Right lobe of liver (tissue), 6 donors: ENCODE measurements at regions not wholly inside any gene's neighbourhood (a gene's known extent, or its start where the extent isn't known, plus 50 kb on each side); places are given as distances from the start of the nearest gene placed in this dataset.

Experiments used
- ATAC-seq, 4 donors: fragments of 200-7000 bp; cut with Tn5 transposase; one replicate each; pipeline ENCODE4 v1.9.1; 2020; ENCODE audit warnings: mild to moderate bottlenecking in 4 of 4, moderate library complexity in 4 of 4
- DNase-seq, 3 donors: peaks; one replicate each; pipeline ENCODE4 v3.0.0-alpha.2; 2020
- H3K27ac ChIP-seq, 3 donors: fragments of 200-600 bp; one replicate each; pipeline ENCODE4 v1.8.0; 2022
- H3K27me3 ChIP-seq, 2 donors: fragments of 200-600 bp; one replicate each; pipeline ENCODE4 v1.8.0; 2022
- H3K36me3 ChIP-seq, 4 donors: fragments of 200-600 bp; sonication (generic) in 1 of 4; one replicate each; pipeline versions ENCODE4 v1.5.1 to v1.8.0; 2017 to 2022; ENCODE audit warnings: control low read depth in 1 of 4
- H3K4me1 ChIP-seq, 4 donors: fragments of 200-600 bp; sonication (generic) in 1 of 4; one replicate each; pipeline versions ENCODE4 v1.5.1 to v1.8.0; 2017 to 2022; ENCODE audit warnings: control low read depth in 1 of 4
- H3K4me3 ChIP-seq, 3 donors: fragments of 200-600 bp; one replicate each; pipeline ENCODE4 v1.8.0; 2022
- H3K9me3 ChIP-seq, 4 donors: fragments of 200-600 bp; sonication (generic) in 1 of 4; one replicate each; pipeline versions ENCODE4 v1.5.1 to v1.8.0; 2017 to 2022; ENCODE audit warnings: control low read depth in 1 of 4
- POLR2A ChIP-seq: fragments of 450-650 bp; IDR thresholded peaks from one replicate; pipeline ENCODE4 v1.6.1; 2017; ENCODE audit warnings: antibody characterized with exemption, mild to moderate bottlenecking
- WGBS: methylation state at CpG from one replicate; pipeline ENCODE4 v1.1.6; 2018; ENCODE audit warnings: low coverage, low lambda C conversion rate; ENCODE audit not compliant: insufficient coverage; ENCODE audit errors: missing lambda C conversion rate; 5-methylcytosine and 5-hydroxymethylcytosine counted together
- intact Hi-C, 2 donors: fragments of 100-400 bp; cut with DNase I; formaldehyde crosslinking; loops; one replicate each; pipeline versions ENCODE4 v1.11.2 to v1.14.1; 2022
- TF ChIP-seq, protein P1 (sequence below), 4 donors: fragments of 200-600 bp in 3 of 4; fragments of 450-650 bp in 1 of 4; IDR thresholded peaks; one replicate each; pipeline versions ENCODE4 v1.5.1 to v1.8.0; 2016 to 2022; ENCODE audit warnings: antibody characterized with exemption in 4 of 4, mild to moderate bottlenecking in 2 of 4
- donor health status: DM: no; HTN: yes; CAD: no.
- donor health status: DM: no; HTN: no; CAD: no.
- donor health status: DM: no; HTN: no; CAD: no.
- donor health status: DM: no; HTN: yes; CAD: no.
- donor health status: DM: no; HTN: yes; CAD: no.

DNA sequence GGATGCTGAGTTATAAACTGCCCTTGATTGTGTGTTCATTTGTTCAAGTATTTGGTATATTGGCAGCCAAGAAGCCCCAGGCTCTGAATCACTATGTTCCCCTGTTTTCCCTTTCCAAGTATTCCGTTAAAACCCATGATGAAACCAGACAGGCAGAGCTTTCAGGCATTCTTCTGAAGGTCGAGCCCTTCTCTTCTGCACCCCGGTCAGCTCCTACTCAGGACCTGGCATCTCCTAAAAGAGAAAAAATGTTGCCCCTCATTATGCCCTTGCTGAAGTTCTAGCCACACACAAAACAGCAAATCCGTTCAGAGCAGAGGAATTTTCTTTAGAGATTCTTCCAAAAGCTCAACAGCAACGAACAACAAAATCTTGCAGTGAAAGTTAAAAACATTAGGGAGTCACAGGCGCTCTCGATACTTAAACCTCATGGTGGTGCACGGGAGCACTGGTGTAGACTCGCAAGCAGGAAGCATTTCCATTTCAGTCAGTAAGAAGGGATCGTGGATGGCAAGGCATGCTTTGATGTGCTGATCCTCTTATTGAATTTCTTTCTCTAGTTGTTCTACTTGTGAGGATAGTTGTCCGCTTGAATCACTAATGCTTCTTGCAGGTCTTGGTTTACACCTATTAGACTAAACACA lies 264.9 kb downstream of the SKIDA1 start:
- Histone ChIP-seq H3K9me3 (no peaks in the 10 kb centered on the region), H3K36me3 (no peaks in the 10 kb centered on the region), H3K27ac (no peak overlapping the region), H3K4me3 (no peak overlapping the region), H3K27me3 (no peaks in the 10 kb centered on the region), H3K4me1 (no peaks in the 10 kb centered on the region)
- DNase-seq (no peak), ATAC-seq (no peak)
- no peak for TF ChIP-seq POLR2A
- TF ChIP-seq, protein P1, sequence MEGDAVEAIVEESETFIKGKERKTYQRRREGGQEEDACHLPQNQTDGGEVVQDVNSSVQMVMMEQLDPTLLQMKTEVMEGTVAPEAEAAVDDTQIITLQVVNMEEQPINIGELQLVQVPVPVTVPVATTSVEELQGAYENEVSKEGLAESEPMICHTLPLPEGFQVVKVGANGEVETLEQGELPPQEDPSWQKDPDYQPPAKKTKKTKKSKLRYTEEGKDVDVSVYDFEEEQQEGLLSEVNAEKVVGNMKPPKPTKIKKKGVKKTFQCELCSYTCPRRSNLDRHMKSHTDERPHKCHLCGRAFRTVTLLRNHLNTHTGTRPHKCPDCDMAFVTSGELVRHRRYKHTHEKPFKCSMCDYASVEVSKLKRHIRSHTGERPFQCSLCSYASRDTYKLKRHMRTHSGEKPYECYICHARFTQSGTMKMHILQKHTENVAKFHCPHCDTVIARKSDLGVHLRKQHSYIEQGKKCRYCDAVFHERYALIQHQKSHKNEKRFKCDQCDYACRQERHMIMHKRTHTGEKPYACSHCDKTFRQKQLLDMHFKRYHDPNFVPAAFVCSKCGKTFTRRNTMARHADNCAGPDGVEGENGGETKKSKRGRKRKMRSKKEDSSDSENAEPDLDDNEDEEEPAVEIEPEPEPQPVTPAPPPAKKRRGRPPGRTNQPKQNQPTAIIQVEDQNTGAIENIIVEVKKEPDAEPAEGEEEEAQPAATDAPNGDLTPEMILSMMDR (IDR thresholded peaks at IDR 0.05): no peak
- intact Hi-C loops: loop anchor here (10.0 kb wide), 2 partner anchors 186 to 396 kb away; no protein-coding TSS in a partner anchor
- WGBS: 50% methylated on average over 10 of the region's 11 CpGs

DNA sequence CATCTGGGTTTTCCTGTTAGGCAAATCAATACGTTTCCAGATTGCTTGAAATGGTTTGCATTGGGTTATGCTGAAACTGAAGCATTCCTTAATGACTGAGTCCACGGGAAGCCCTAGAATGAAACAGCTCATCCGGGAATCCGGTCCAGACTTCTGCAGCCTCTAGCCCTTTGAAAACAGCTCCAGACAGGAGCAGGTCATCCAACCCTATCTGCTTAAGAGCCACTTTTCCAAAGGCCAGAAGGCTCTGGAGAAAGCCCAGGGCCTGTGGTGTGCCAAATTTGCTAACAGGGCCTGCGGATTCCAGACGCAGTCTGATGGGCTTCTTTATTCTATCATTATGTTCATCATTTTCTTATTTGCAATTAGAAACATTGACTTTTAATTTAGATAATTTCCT lies 265.4 kb downstream of the SKIDA1 start:
- no peak for ATAC-seq
- DNase-seq: no peak
- TF ChIP-seq, protein P1 (IDR thresholded peaks at IDR 0.05): no peak
- no peak for TF ChIP-seq POLR2A
- no peaks in the 10 kb centered on the region for H3K4me1 ChIP-seq
- intact Hi-C loops: loop anchor here (10.0 kb wide), 2 partner anchors 185 to 395 kb away; no protein-coding TSS in a partner anchor
- WGBS: 74% methylated on average over 3 of the region's 6 CpGs
- no peak overlapping the region for H3K4me3 ChIP-seq
- H3K9me3 ChIP-seq: no peaks in the 10 kb centered on the region
- H3K27ac ChIP-seq: no peak overlapping the region
- no peaks in the 10 kb centered on the region for H3K27me3 ChIP-seq
- H3K36me3 ChIP-seq: no peaks in the 10 kb centered on the region

- TF ChIP-seq, protein P1 (IDR thresholded peaks at IDR 0.05): no peak
- no peak for TF ChIP-seq POLR2A
- H3K36me3 ChIP-seq: no peaks in the 10 kb centered on the region
- DNase-seq: no peak
- ATAC-seq: no peak
- no peak overlapping the region for H3K27ac ChIP-seq
- 83% methylated on average over 2 of the region's 2 CpGs for WGBS
- H3K4me1 ChIP-seq: no peaks in the 10 kb centered on the region
- no peak overlapping the region for H3K4me3 ChIP-seq
- intact Hi-C loops: no loop called here
- H3K27me3 ChIP-seq: no peaks in the 10 kb centered on the region
- H3K9me3 ChIP-seq: no peaks in the 10 kb centered on the region
Observed at GRCh38 chr10:21257919-21258318, 267.6 kb downstream of the SKIDA1 start.

GRCh38 chr10:21257191-21257590 lies 268.3 kb downstream of the SKIDA1 start:
- WGBS: 50% methylated on average over 1 of the region's 2 CpGs
- H3K4me1 ChIP-seq: no peaks in the 10 kb centered on the region
- H3K36me3 ChIP-seq: no peaks in the 10 kb centered on the region
- no peak for TF ChIP-seq POLR2A
- TF ChIP-seq, protein P1 (IDR thresholded peaks at IDR 0.05): no peak
- H3K9me3 ChIP-seq: no peaks in the 10 kb centered on the region
- intact Hi-C loops: no loop called here
- no peak overlapping the region for H3K4me3 ChIP-seq
- no peaks in the 10 kb centered on the region for H3K27me3 ChIP-seq
- no peak overlapping the region for H3K27ac ChIP-seq
- ATAC-seq (no peak), DNase-seq (no peak)
